ENCODE measurements at regions not wholly inside any gene's neighbourhood (a gene's known extent, or its start where the extent isn't known, plus 50 kb on each side); places are given as distances from the start of the nearest gene placed in this dataset.

GRCh38 chr2:240209493-240209892 lies 69.0 kb upstream of the OTOS start:
- no peak for DNase-seq

GRCh38 chr2:240210198-240210965 lies 69.9 kb upstream of the OTOS start:
- DNase-seq, result no peak

GRCh38 chr2:240211096-240211495 lies 70.6 kb upstream of the OTOS start:
- no peak for DNase-seq

GRCh38 chr2:240211598-240212424 lies 71.4 kb upstream of the OTOS start:
- no peak for DNase-seq

- no peak for DNase-seq
These were observed 72.2 kb upstream of the OTOS start for GRCh38 chr2:240212425-240213225.

GRCh38 chr2:240213226-240213475 lies 72.7 kb upstream of the OTOS start:
- no peak for DNase-seq

- no peak for DNase-seq
These were observed 73.3 kb upstream of the OTOS start for GRCh38 chr2:240213476-240214421.

- no peak for DNase-seq
These were observed 74.6 kb upstream of the OTOS start for GRCh38 chr2:240214790-240215675.

- no peak for DNase-seq
These were observed 75.2 kb upstream of the OTOS start for GRCh38 chr2:240215676-240216051.

GRCh38 chr2:240216167-240216566 lies 75.7 kb upstream of the OTOS start:
- no peak for DNase-seq

- DNase-seq, result peak; percentile 1
These were observed 77.2 kb upstream of the OTOS start for GRCh38 chr2:240217431-240218301.

- no peak for DNase-seq
These were observed 78.9 kb upstream of the OTOS start for GRCh38 chr2:240219208-240219890.

GRCh38 chr2:240220371-240220770 lies 79.9 kb upstream of the OTOS start:
- DNase-seq, result no peak

GRCh38 chr2:240223631-240224030 lies 83.2 kb upstream of the OTOS start:
- no peak for DNase-seq

- DNase-seq, result no peak
These were observed 84.2 kb upstream of the OTOS start for GRCh38 chr2:240224676-240225075.

- no peak for DNase-seq
These were observed 84.7 kb upstream of the OTOS start for GRCh38 chr2:240225131-240225530.

- DNase-seq, result no peak
These were observed 85.4 kb upstream of the OTOS start for GRCh38 chr2:240225660-240226475.

- DNase-seq, result no peak
These were observed 86.4 kb upstream of the OTOS start for GRCh38 chr2:240226672-240227537.

All from NCI-H2029 (cell line).